DND-41 (cell line): ENCODE measurements at regions not wholly inside any gene's neighbourhood (a gene's known extent, or its start where the extent isn't known, plus 50 kb on each side); places are given as distances from the start of the nearest gene placed in this dataset.

Experiments used
- ATAC-seq: fragments of 200-7000 bp; cut with Tn5 transposase; 3 replicates; pipeline ENCODE4 v1.9.1; 2021; ENCODE audit warnings: low read depth; ENCODE audit not compliant: insufficient read depth
- DNase-seq: peaks from one replicate; pipeline ENCODE4 v3.0.0-alpha.2; 2020
- H2AFZ ChIP-seq: 2 replicates; pipeline ENCODE4 v1.6.0; 2012; ENCODE audit warnings: low read depth, low read length
- H3K27ac ChIP-seq: 2 replicates; pipeline ENCODE4 v1.5.1; 2012; ENCODE audit warnings: low read length, inconsistent platforms
- H3K27me3 ChIP-seq: fragments of 200-600 bp; sonication (generic); 2 replicates; pipeline ENCODE4 v1.6.0; 2012; ENCODE audit warnings: low read length, mild to moderate bottlenecking, inconsistent platforms; ENCODE audit not compliant: insufficient read depth, poor library complexity
- H3K36me3 ChIP-seq: 2 replicates; pipeline ENCODE4 v1.5.1; 2012; ENCODE audit warnings: low read length, inconsistent platforms; ENCODE audit not compliant: insufficient read depth
- H3K4me1 ChIP-seq: 2 replicates; pipeline ENCODE4 v1.5.1; 2012; ENCODE audit warnings: mild to moderate bottlenecking, low read length; ENCODE audit not compliant: insufficient read depth
- H3K4me2 ChIP-seq: 2 replicates; pipeline ENCODE4 v1.6.0; 2012; ENCODE audit warnings: mild to moderate bottlenecking, moderate library complexity, low read length, inconsistent platforms; ENCODE audit not compliant: insufficient read depth
- H3K4me3 ChIP-seq, 2 experiments: fragments of 200-600 bp in 1 of 2; shearing (Covaris generic) in 1 of 2; 2 replicates each; pipeline ENCODE4 v1.5.1; 2012 to 2016; ENCODE audit warnings: inconsistent platforms in 2 of 2, low read length in 2 of 2, mild to moderate bottlenecking in 2 of 2, low read depth in 1 of 2, moderate library complexity in 1 of 2
- H3K79me2 ChIP-seq: 2 replicates; pipeline ENCODE4 v1.6.0; 2012; ENCODE audit warnings: low read length, inconsistent platforms; ENCODE audit not compliant: insufficient read depth
- H3K9ac ChIP-seq: 2 replicates; pipeline ENCODE4 v1.6.0; 2012; ENCODE audit warnings: low read depth, mild to moderate bottlenecking, inconsistent platforms, low read length, moderate library complexity
- H3K9me3 ChIP-seq: 2 replicates; pipeline ENCODE4 v1.5.1; 2012; ENCODE audit warnings: low read length, moderate library complexity, mild to moderate bottlenecking, inconsistent platforms; ENCODE audit not compliant: insufficient read depth, severe bottlenecking
- H4K20me1 ChIP-seq: 2 replicates; pipeline ENCODE4 v1.6.0; 2012; ENCODE audit warnings: low read length; ENCODE audit not compliant: insufficient read depth
- EZH2 ChIP-seq: IDR thresholded peaks from 3 replicates; pipeline ENCODE4 v1.6.1; 2012; ENCODE audit warnings: borderline replicate concordance, low read depth, mild to moderate bottlenecking, moderate library complexity, low read length, inconsistent platforms; ENCODE audit not compliant: severe bottlenecking
- TF ChIP-seq, protein P1 (sequence below): IDR thresholded peaks from 2 replicates; pipeline ENCODE4 v1.5.1; 2012; ENCODE audit warnings: borderline replicate concordance, low read length, moderate library complexity, mild to moderate bottlenecking; ENCODE audit not compliant: poor library complexity, severe bottlenecking; ENCODE audit errors: extremely low read depth

DNA sequence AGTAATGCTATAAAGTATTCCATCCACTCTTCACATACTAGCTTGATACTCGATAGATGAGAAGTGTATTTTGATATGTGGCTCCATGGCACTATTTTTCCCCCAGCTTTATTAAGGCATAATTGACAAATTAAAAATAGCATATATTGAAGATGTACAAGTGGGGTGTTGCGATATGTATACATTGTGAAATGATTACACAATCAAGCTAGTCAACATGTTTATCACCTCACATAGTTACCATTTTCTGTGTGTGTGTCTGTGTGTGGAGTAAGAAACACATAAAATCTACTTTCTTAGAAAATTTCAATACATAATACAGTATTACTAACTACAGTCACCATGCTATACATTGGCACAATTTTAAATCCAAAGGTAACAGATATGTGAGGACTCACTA lies 82.5 kb upstream of the MYT1L start:
- H3K4me2 ChIP-seq: no peak overlapping the region
- no peak overlapping the region for H3K4me3 ChIP-seq
- no peak overlapping the region for H2AFZ ChIP-seq
- no peaks in the 10 kb centered on the region for H3K27me3 ChIP-seq
- no peaks in the 10 kb centered on the region for H4K20me1 ChIP-seq
- ATAC-seq: no peak
- no peak for DNase-seq
- H3K79me2 ChIP-seq: no peaks in the 10 kb centered on the region
- H3K4me1 ChIP-seq: no peaks in the 10 kb centered on the region
- H3K36me3 ChIP-seq: no peaks in the 10 kb centered on the region
- no peak overlapping the region for H3K9ac ChIP-seq
- no peak overlapping the region for H3K27ac ChIP-seq
- H3K9me3 ChIP-seq: no peaks in the 10 kb centered on the region
- no peak for TF ChIP-seq EZH2
- TF ChIP-seq, protein P1, sequence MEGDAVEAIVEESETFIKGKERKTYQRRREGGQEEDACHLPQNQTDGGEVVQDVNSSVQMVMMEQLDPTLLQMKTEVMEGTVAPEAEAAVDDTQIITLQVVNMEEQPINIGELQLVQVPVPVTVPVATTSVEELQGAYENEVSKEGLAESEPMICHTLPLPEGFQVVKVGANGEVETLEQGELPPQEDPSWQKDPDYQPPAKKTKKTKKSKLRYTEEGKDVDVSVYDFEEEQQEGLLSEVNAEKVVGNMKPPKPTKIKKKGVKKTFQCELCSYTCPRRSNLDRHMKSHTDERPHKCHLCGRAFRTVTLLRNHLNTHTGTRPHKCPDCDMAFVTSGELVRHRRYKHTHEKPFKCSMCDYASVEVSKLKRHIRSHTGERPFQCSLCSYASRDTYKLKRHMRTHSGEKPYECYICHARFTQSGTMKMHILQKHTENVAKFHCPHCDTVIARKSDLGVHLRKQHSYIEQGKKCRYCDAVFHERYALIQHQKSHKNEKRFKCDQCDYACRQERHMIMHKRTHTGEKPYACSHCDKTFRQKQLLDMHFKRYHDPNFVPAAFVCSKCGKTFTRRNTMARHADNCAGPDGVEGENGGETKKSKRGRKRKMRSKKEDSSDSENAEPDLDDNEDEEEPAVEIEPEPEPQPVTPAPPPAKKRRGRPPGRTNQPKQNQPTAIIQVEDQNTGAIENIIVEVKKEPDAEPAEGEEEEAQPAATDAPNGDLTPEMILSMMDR: no peak

DNA sequence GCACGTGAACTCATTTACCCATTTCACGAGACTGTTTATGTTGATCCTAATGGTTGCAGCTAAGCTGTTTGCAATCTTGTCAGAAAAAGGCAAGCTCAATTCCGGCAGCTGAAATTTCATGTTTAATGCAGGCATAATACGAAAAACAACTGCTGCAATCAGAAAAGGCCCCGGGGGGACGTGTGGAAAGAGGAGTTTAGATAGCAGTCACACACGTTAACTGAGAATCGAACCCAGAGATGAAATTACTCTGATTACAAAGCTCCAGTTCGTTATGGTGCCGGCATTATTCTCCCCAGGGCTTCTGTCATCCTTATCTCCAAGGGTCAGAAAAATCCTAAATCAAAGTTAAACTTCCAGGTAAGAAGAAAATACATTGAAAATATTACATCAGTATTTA lies 79.9 kb upstream of the MYT1L start:
- Histone ChIP-seq H3K36me3 (no peaks in the 10 kb centered on the region), H3K4me2 (no peak overlapping the region), H3K79me2 (no peaks in the 10 kb centered on the region), H3K4me3 (no peak overlapping the region), H2AFZ (no peak overlapping the region), H3K4me1 (no peaks in the 10 kb centered on the region), H3K9ac (no peak overlapping the region), H3K9me3 (peaks cover 2% of the 10 kb centered on the region), H4K20me1 (no peaks in the 10 kb centered on the region), H3K27ac (no peak overlapping the region), H3K27me3 (no peaks in the 10 kb centered on the region)
- ATAC-seq: no peak
- TF ChIP-seq, protein P1: no peak
- TF ChIP-seq EZH2: no peak
- no peak for DNase-seq

DNA sequence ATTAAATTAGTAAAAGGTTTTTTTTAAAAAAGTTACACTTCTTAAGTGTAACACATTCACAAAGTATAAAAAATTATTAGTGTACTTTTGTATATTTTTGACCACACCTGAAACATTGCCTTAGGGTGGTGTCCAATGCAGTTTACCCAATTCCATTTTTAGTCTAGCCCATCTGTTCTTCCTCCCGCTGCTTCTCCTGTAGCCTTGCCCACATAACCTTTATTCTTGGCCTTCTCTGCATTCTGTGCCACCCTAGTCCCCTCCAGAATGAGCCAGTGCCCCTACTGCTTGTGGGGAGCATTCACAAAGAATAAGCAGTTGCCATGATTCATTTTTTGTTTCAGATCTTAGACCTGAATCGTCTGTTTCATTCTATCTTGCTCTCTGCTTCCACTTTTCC lies 78.4 kb upstream of the MYT1L start:
- no peaks in the 10 kb centered on the region for H3K4me1 ChIP-seq
- TF ChIP-seq, protein P1: no peak
- TF ChIP-seq EZH2: no peak
- ATAC-seq (no peak), DNase-seq (no peak)
- H3K27ac ChIP-seq: no peak overlapping the region
- H3K4me2 ChIP-seq: no peak overlapping the region
- no peaks in the 10 kb centered on the region for H4K20me1 ChIP-seq
- no peak overlapping the region for H3K9ac ChIP-seq
- no peaks in the 10 kb centered on the region for H3K79me2 ChIP-seq
- no peaks in the 10 kb centered on the region for H3K27me3 ChIP-seq
- H3K36me3 ChIP-seq: no peaks in the 10 kb centered on the region
- H2AFZ ChIP-seq: no peak overlapping the region
- no peak overlapping the region for H3K4me3 ChIP-seq
- peaks cover 9% of the 10 kb centered on the region for H3K9me3 ChIP-seq

GRCh38 chr2:2405780-2406179 lies 74.7 kb upstream of the MYT1L start:
- Histone ChIP-seq H3K4me2 (no peak overlapping the region), H4K20me1 (no peaks in the 10 kb centered on the region), H3K4me3 (no peak overlapping the region), H3K27ac (no peak overlapping the region), H3K36me3 (no peaks in the 10 kb centered on the region), H3K9ac (no peak overlapping the region), H3K4me1 (no peaks in the 10 kb centered on the region), H3K9me3 (peaks cover 9% of the 10 kb centered on the region), H3K79me2 (no peaks in the 10 kb centered on the region), H2AFZ (no peak overlapping the region), H3K27me3 (no peaks in the 10 kb centered on the region)
- DNase-seq (no peak), ATAC-seq (no peak)
- TF ChIP-seq EZH2: no peak
- TF ChIP-seq, protein P1: no peak
